ENCODE measurements at regions not wholly inside any gene's neighbourhood (a gene's known extent, or its start where the extent isn't known, plus 50 kb on each side); places are given as distances from the start of the nearest gene placed in this dataset.

DNA sequence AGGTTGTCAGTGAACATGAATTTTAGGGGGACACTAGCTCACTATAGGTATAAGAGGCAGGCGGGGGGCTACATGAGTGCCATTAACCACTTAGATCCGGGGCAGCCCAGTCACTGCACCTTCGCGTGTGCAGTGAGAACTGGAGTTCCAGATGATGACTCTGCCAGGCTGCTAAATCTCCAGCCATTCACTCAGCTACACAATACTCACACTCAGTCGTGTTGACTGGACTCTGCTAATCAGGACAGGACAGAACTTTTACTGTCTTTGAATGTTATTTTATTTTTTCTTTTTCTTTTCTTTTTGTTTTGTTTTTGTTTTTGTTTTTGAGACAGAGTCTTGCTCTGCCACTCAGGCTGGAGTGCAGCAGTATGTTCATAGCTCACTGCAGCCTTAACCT, 465.6 kb downstream of the AACS start:
- Histone ChIP-seq H3K9me3 (ENCODE audit: control extremely low read depth in 1 of 3, control insufficient read depth in 2 of 3, insufficient read depth in 1 of 3, low read length in 2 of 3) (peaks cover 0 to 8% (median 0%) of the 10 kb centered on the region in 3 donors), H3K36me3 (replicated peaks in 1 of 2; ENCODE audit: control extremely low read depth in 1 of 2, control insufficient read depth in 1 of 2, extremely low read depth in 1 of 2, insufficient read depth in 2 of 2, low read length in 1 of 2) (no peaks in the 10 kb centered on the region), H3K4me3 (ENCODE audit: control extremely low read depth in 1 of 5, extremely low read depth in 1 of 5, insufficient read depth in 1 of 5, low read depth in 2 of 5, low read length in 4 of 5) (no peak overlapping the region), H4K20me1 (ENCODE audit: control insufficient read depth, insufficient read depth, low read length, poor library complexity, severe bottlenecking) (no peaks in the 10 kb centered on the region), H3K4me2 (replicated peaks; ENCODE audit: low read depth, low read length, poor library complexity, severe bottlenecking) (no peak overlapping the region), H3K79me2 (ENCODE audit: control insufficient read depth, insufficient read depth, low read length) (no peaks in the 10 kb centered on the region), H3K27ac (ENCODE audit: low read length in 2 of 2) (no peak overlapping the region), H3K27me3 (replicated peaks in 1 of 4; ENCODE audit: control extremely low read depth in 1 of 4, control insufficient read depth in 3 of 4, insufficient read depth in 4 of 4, low read length in 3 of 4) (peaks cover 0 to 7% (median 4%) of the 10 kb centered on the region in 4 experiments), H2AFZ (ENCODE audit: insufficient read depth, low read depth, low read length, poor library complexity, severe bottlenecking) (no peak overlapping the region), H3K9ac (ENCODE audit: low read length) (no peak overlapping the region), H3K4me1 (ENCODE audit: control insufficient read depth in 2 of 2, insufficient read depth in 2 of 2, low read length in 2 of 2) (no peaks in the 10 kb centered on the region)
- H3K4me3 Mint-ChIP-seq, result no peak overlapping the region
- H3K9me3 Mint-ChIP-seq (ENCODE audit: insufficient read depth), result no peaks in the 10 kb centered on the region
- ChIA-PET CTCF (no interaction called here), POLR2A (no interaction called here)
- H3K27me3 Mint-ChIP-seq, result peaks cover 18% of the 10 kb centered on the region
- 72% methylated on average over 4 of the region's 5 CpGs for WGBS (ENCODE audit: insufficient coverage)
- TF ChIP-seq EZH2 (IDR thresholded peaks at IDR 0.05; ENCODE audit: borderline replicate concordance, insufficient read depth, low read depth, low read length, poor library complexity, severe bottlenecking), result no peak
- TF ChIP-seq, protein P1, sequence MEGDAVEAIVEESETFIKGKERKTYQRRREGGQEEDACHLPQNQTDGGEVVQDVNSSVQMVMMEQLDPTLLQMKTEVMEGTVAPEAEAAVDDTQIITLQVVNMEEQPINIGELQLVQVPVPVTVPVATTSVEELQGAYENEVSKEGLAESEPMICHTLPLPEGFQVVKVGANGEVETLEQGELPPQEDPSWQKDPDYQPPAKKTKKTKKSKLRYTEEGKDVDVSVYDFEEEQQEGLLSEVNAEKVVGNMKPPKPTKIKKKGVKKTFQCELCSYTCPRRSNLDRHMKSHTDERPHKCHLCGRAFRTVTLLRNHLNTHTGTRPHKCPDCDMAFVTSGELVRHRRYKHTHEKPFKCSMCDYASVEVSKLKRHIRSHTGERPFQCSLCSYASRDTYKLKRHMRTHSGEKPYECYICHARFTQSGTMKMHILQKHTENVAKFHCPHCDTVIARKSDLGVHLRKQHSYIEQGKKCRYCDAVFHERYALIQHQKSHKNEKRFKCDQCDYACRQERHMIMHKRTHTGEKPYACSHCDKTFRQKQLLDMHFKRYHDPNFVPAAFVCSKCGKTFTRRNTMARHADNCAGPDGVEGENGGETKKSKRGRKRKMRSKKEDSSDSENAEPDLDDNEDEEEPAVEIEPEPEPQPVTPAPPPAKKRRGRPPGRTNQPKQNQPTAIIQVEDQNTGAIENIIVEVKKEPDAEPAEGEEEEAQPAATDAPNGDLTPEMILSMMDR (IDR thresholded peaks at IDR 0.05), result no peak
- intact Hi-C loops (cut with micrococcal nuclease), result no loop called here
- no peak for DNase-seq
- no peaks in the 10 kb centered on the region for H3K4me1 Mint-ChIP-seq
- H3K27ac Mint-ChIP-seq, result no peak overlapping the region
- no peak for ATAC-seq (ENCODE audit: low read depth)

DNA sequence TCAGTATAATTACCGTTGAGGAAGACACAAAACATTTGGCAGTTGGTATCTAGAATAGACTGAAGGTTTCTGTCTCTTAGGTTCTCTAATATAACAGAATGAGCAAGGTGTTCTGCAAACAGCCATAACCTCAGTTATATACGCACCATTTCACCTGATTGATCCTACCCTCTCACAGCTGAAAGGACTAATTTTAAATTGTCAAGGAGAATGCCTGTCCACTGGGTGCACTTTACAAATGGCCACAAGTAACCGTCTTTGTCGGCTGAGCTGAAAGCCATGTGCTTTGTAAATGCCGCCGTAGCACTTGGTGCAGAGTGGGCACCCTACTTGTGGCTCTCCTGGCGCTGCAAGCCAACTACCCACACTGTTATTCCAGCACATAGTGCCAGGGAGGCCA, 466.3 kb downstream of the AACS start:
- ChIA-PET POLR2A (no interaction called here), CTCF (interaction anchor here (1.2 kb wide), 1 partner anchor 9 kb away, joined by 3 read pairs; no protein-coding TSS in a partner anchor)
- Histone ChIP-seq H3K79me2 (ENCODE audit: control insufficient read depth, insufficient read depth, low read length) (no peaks in the 10 kb centered on the region), H3K9ac (ENCODE audit: low read length) (no peak overlapping the region), H3K27ac (ENCODE audit: low read length in 2 of 2) (no peak overlapping the region), H2AFZ (ENCODE audit: insufficient read depth, low read depth, low read length, poor library complexity, severe bottlenecking) (no peak overlapping the region), H3K4me3 (ENCODE audit: control extremely low read depth in 1 of 5, extremely low read depth in 1 of 5, insufficient read depth in 1 of 5, low read depth in 2 of 5, low read length in 4 of 5) (no peak overlapping the region), H3K9me3 (ENCODE audit: control extremely low read depth in 1 of 3, control insufficient read depth in 2 of 3, insufficient read depth in 1 of 3, low read length in 2 of 3) (peaks cover 0 to 3% (median 0%) of the 10 kb centered on the region in 3 donors), H3K36me3 (replicated peaks in 1 of 2; ENCODE audit: control extremely low read depth in 1 of 2, control insufficient read depth in 1 of 2, extremely low read depth in 1 of 2, insufficient read depth in 2 of 2, low read length in 1 of 2) (no peaks in the 10 kb centered on the region), H3K4me2 (replicated peaks; ENCODE audit: low read depth, low read length, poor library complexity, severe bottlenecking) (no peak overlapping the region), H3K4me1 (ENCODE audit: control insufficient read depth in 2 of 2, insufficient read depth in 2 of 2, low read length in 2 of 2) (no peaks in the 10 kb centered on the region), H4K20me1 (ENCODE audit: control insufficient read depth, insufficient read depth, low read length, poor library complexity, severe bottlenecking) (no peaks in the 10 kb centered on the region), H3K27me3 (replicated peaks in 1 of 4; ENCODE audit: control extremely low read depth in 1 of 4, control insufficient read depth in 3 of 4, insufficient read depth in 4 of 4, low read length in 3 of 4) (peaks cover 0 to 7% (median 4%) of the 10 kb centered on the region in 4 experiments)
- H3K9me3 Mint-ChIP-seq (ENCODE audit: insufficient read depth), result no peaks in the 10 kb centered on the region
- no peaks in the 10 kb centered on the region for H3K4me1 Mint-ChIP-seq
- no peak for ATAC-seq (ENCODE audit: low read depth)
- H3K27me3 Mint-ChIP-seq, result peaks cover 18% of the 10 kb centered on the region
- no peak for DNase-seq
- no peak for TF ChIP-seq EZH2 (IDR thresholded peaks at IDR 0.05; ENCODE audit: borderline replicate concordance, insufficient read depth, low read depth, low read length, poor library complexity, severe bottlenecking)
- 90% methylated on average over 5 of the region's 7 CpGs for WGBS (ENCODE audit: insufficient coverage)
- intact Hi-C loops (cut with micrococcal nuclease), result no loop called here
- no peak overlapping the region for H3K4me3 Mint-ChIP-seq
- H3K27ac Mint-ChIP-seq, result no peak overlapping the region

Data from B cell (primary cell).